HEK293T (cell line): ENCODE measurements at regions not wholly inside any gene's neighbourhood (a gene's known extent, or its start where the extent isn't known, plus 50 kb on each side); places are given as distances from the start of the nearest gene placed in this dataset.

ENCODE experiments used
- CTCF ChIA-PET: fragments of 350-600 bp; formaldehyde crosslinking; extraction: SDS; loops from one replicate; lab custom pipeline; 2021; ENCODE audit warnings: antibody characterized with exemption, inconsistent platforms; lab: Yijun Ruan, JAX
- POLR2A ChIA-PET: fragments of 350-600 bp; formaldehyde crosslinking; extraction: SDS; loops from one replicate; lab custom pipeline; 2020; ENCODE audit warnings: antibody characterized with exemption, inconsistent platforms; lab: Yijun Ruan, JAX
- DNase-seq: peaks from one replicate; pipeline ENCODE4 v3.0.0; 2012; ENCODE audit warnings: mixed read lengths; ENCODE audit errors: extremely low spot score
- ARNT ChIP-seq: fragments of 450-650 bp; IDR thresholded peaks from 2 replicates; pipeline ENCODE4 v1.6.1; 2017; ENCODE audit warnings: mild to moderate bottlenecking
- BHLHE40 ChIP-seq: fragments of 450-650 bp; IDR thresholded peaks from 2 replicates; pipeline ENCODE4 v1.6.1; 2016; ENCODE audit warnings: mild to moderate bottlenecking, moderate library complexity, borderline replicate concordance
- CTBP1 ChIP-seq: fragments of 450-650 bp; IDR thresholded peaks from 2 replicates; pipeline ENCODE4 v1.6.1; 2016; ENCODE audit warnings: borderline replicate concordance
- ELF4 ChIP-seq: fragments of 450-650 bp; IDR thresholded peaks from 2 replicates; pipeline ENCODE4 v1.6.1; 2017; ENCODE audit warnings: antibody characterized with exemption
- FOXA1 ChIP-seq: fragments of 450-650 bp; IDR thresholded peaks from 2 replicates; pipeline ENCODE4 v1.6.1; 2016; ENCODE audit warnings: mild to moderate bottlenecking
- FOXK2 ChIP-seq: fragments of 450-650 bp; IDR thresholded peaks from 2 replicates; pipeline ENCODE4 v1.6.1; 2016; ENCODE audit warnings: mild to moderate bottlenecking
- FOXM1 ChIP-seq: fragments of 450-650 bp; IDR thresholded peaks from 2 replicates; pipeline ENCODE4 v1.6.1; 2017; ENCODE audit warnings: mild to moderate bottlenecking, borderline replicate concordance
- HDGF ChIP-seq: fragments of 450-650 bp; IDR thresholded peaks from 2 replicates; pipeline ENCODE4 v1.6.1; 2017; ENCODE audit warnings: antibody characterized with exemption, borderline replicate concordance
- L3MBTL2 ChIP-seq: fragments of 450-650 bp; conservative IDR thresholded peaks from 2 replicates; pipeline ENCODE4 v1.6.1; 2016; ENCODE audit warnings: mild to moderate bottlenecking
- LEF1 ChIP-seq: fragments of 450-650 bp; IDR thresholded peaks from 2 replicates; pipeline ENCODE4 v1.6.1; 2017; ENCODE audit warnings: mild to moderate bottlenecking, borderline replicate concordance
- NFRKB ChIP-seq: fragments of 450-650 bp; IDR thresholded peaks from 2 replicates; pipeline ENCODE4 v1.6.1; 2016; ENCODE audit warnings: mild to moderate bottlenecking, moderate library complexity
- SP1 ChIP-seq: fragments of 450-650 bp; IDR thresholded peaks from 2 replicates; pipeline ENCODE4 v1.6.1; 2017
- SUZ12 ChIP-seq: fragments of 450-650 bp; IDR thresholded peaks from 2 replicates; pipeline ENCODE4 v1.6.1; 2016; ENCODE audit warnings: mild to moderate bottlenecking
- TARDBP ChIP-seq: fragments of 450-650 bp; IDR thresholded peaks from 2 replicates; pipeline ENCODE4 v1.6.1; 2016
- ZNF384 ChIP-seq: fragments of 450-650 bp; IDR thresholded peaks from 2 replicates; pipeline ENCODE4 v1.6.1; 2016
- TF ChIP-seq, protein P1 (sequence below): fragments of 450-650 bp; IDR thresholded peaks from 2 replicates; pipeline ENCODE4 v1.6.1; 2016

DNA sequence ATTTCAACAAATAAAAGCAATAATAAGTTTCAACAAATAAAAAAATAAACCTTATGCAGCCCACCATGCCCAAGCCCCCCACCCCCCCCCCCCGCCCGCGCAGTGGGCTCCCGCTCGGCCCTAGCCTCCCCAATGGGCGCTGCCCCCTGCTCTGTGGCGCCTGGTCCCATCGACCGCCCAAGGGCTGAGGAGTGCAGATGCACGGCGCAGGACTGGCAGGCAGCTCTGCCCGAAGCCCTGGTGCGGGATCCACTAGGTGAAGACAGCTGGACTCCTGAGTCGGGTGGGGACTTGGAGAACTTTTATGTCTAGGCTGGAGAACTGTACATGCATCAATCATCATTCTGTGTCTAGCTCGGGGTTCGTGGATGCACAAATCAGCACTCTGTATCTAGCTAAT lies 779.6 kb downstream of the DACH1 start:
- POLR2A ChIA-PET: no interaction called here
- CTCF ChIA-PET: no interaction called here
- no peak for DNase-seq
- TF ChIP-seq, protein P1, sequence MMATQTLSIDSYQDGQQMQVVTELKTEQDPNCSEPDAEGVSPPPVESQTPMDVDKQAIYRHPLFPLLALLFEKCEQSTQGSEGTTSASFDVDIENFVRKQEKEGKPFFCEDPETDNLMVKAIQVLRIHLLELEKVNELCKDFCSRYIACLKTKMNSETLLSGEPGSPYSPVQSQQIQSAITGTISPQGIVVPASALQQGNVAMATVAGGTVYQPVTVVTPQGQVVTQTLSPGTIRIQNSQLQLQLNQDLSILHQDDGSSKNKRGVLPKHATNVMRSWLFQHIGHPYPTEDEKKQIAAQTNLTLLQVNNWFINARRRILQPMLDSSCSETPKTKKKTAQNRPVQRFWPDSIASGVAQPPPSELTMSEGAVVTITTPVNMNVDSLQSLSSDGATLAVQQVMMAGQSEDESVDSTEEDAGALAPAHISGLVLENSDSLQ: no peak
- no peak for TF ChIP-seq LEF1

- no peak for TF ChIP-seq SP1
- TF ChIP-seq FOXA1: no peak
- TF ChIP-seq FOXK2: no peak
- no peak for TF ChIP-seq ZNF384
- no peak for TF ChIP-seq ELF4
- no peak for TF ChIP-seq TARDBP
- no peak for TF ChIP-seq HDGF
- no peak for TF ChIP-seq BHLHE40
- no peak for TF ChIP-seq L3MBTL2
- POLR2A ChIA-PET: no interaction called here
- CTCF ChIA-PET: no interaction called here
- DNase-seq: no peak
Measured at GRCh38 chr13:71087006-71087405, 780.0 kb downstream of the DACH1 start.

GRCh38 chr13:71082631-71083030 lies 784.4 kb downstream of the DACH1 start:
- no peak for DNase-seq
- ChIA-PET CTCF (no interaction called here), POLR2A (no interaction called here)
- TF ChIP-seq FOXK2 (no peak), ZNF384 (no peak), BHLHE40 (no peak), LEF1 (no peak), TARDBP (no peak), FOXM1 (no peak), SUZ12 (no peak), NFRKB (no peak), SP1 (no peak), HDGF (no peak), ARNT (no peak), CTBP1 (no peak), L3MBTL2 (no peak), ELF4 (no peak), FOXA1 (no peak)
- TF ChIP-seq, protein P1: no peak

DNA sequence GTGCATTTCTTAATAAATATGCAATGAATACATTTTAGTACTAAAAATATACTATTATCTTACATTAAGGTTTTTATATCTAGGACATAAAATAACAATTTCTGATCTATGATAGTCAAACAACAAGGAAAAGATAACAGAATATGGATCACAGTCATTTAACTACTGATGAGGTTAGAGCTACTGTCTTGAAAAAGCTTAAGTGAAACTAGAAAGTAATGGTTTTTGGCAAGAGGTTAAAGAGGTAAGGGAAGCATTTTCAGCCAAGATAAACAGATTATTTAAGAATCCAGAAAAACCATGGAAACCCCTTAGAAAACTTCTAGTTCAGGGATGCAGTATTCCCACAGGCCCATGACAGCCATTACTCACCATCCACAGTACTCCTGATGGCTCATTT lies 787.4 kb downstream of the DACH1 start:
- no peak for TF ChIP-seq FOXM1
- TF ChIP-seq, protein P1: no peak
- TF ChIP-seq HDGF: no peak
- no peak for TF ChIP-seq SUZ12
- TF ChIP-seq TARDBP: no peak
- TF ChIP-seq CTBP1: no peak
- TF ChIP-seq BHLHE40: no peak
- no peak for DNase-seq
- POLR2A ChIA-PET: no interaction called here
- CTCF ChIA-PET: no interaction called here

GRCh38 chr13:71068041-71068440 lies 799.0 kb downstream of the DACH1 start:
- no peak for TF ChIP-seq NFRKB
- no peak for TF ChIP-seq ZNF384
- TF ChIP-seq ELF4: no peak
- no peak for TF ChIP-seq TARDBP
- TF ChIP-seq, protein P1: no peak
- TF ChIP-seq ARNT: no peak
- TF ChIP-seq CTBP1: no peak
- no peak for TF ChIP-seq BHLHE40
- TF ChIP-seq FOXK2: no peak
- TF ChIP-seq FOXA1: no peak
- TF ChIP-seq SUZ12: no peak
- TF ChIP-seq L3MBTL2: no peak
- no peak for TF ChIP-seq LEF1
- TF ChIP-seq FOXM1: no peak
- TF ChIP-seq HDGF: no peak
- no peak for TF ChIP-seq SP1
- DNase-seq: no peak
- CTCF ChIA-PET: interaction anchor here (0.6 kb wide), 1 partner anchor 1502 kb away, joined by 3 read pairs; no protein-coding TSS in a partner anchor
- POLR2A ChIA-PET: no interaction called here

- CTCF ChIA-PET: no interaction called here
- no peak for TF ChIP-seq L3MBTL2
- TF ChIP-seq ARNT: no peak
- TF ChIP-seq NFRKB: no peak
- no peak for TF ChIP-seq LEF1
- TF ChIP-seq HDGF: no peak
- no peak for TF ChIP-seq FOXK2
- TF ChIP-seq CTBP1: no peak
- POLR2A ChIA-PET: no interaction called here
- no peak for DNase-seq
Measured at GRCh38 chr13:71067165-71067815, 799.7 kb downstream of the DACH1 start.
